ENCODE measurements at regions not wholly inside any gene's neighbourhood (a gene's known extent, or its start where the extent isn't known, plus 50 kb on each side); places are given as distances from the start of the nearest gene placed in this dataset.

- H3K27ac Mint-ChIP-seq = no peak overlapping the region
- H3K4me1 Mint-ChIP-seq (ENCODE audit: low read depth) = no peaks in the 10 kb centered on the region
- TF ChIP-seq CTCF (IDR thresholded peaks at IDR 0.05) = no peak
- H3K9me3 Mint-ChIP-seq = peaks cover 43% of the 10 kb centered on the region
- no peaks in the 10 kb centered on the region; the same call in 1 of the 2 replicates for H3K36me3 Mint-ChIP-seq (ENCODE audit: low read depth)
- H3K4me3 Mint-ChIP-seq = no peak overlapping the region
- DNase-seq = no peak
- H3K27me3 Mint-ChIP-seq (ENCODE audit: insufficient read depth) = peaks cover under 1% of the 10 kb centered on the region
Observed at GRCh38 chr14:97361181-97361580, 564.0 kb downstream of the VRK1 start.

- no peaks in the 10 kb centered on the region for H3K4me1 Mint-ChIP-seq (ENCODE audit: low read depth)
- peaks cover 43% of the 10 kb centered on the region for H3K9me3 Mint-ChIP-seq
- DNase-seq = no peak
- no peak overlapping the region for H3K4me3 Mint-ChIP-seq
- no peak for TF ChIP-seq CTCF (IDR thresholded peaks at IDR 0.05)
- H3K36me3 Mint-ChIP-seq (ENCODE audit: low read depth) = no peaks in the 10 kb centered on the region
- no peak overlapping the region for H3K27ac Mint-ChIP-seq
- H3K27me3 Mint-ChIP-seq (ENCODE audit: insufficient read depth) = peaks cover 3% of the 10 kb centered on the region
Observed at GRCh38 chr14:97361958-97362357, 564.8 kb downstream of the VRK1 start.

GRCh38 chr14:97366400-97366799, 569.2 kb downstream of the VRK1 start:
- peaks cover 3% of the 10 kb centered on the region; the same call in 1 of the 2 replicates for H3K27me3 Mint-ChIP-seq (ENCODE audit: insufficient read depth)

GRCh38 chr14:97367278-97367677, 570.1 kb downstream of the VRK1 start:
- Mint-ChIP-seq H3K27ac (no peak overlapping the region), H3K36me3 (ENCODE audit: low read depth) (no peaks in the 10 kb centered on the region), H3K9me3 (peaks cover 71% of the 10 kb centered on the region), H3K4me1 (ENCODE audit: low read depth) (no peaks in the 10 kb centered on the region), H3K4me3 (no peak overlapping the region), H3K27me3 (ENCODE audit: insufficient read depth) (peaks cover 3% of the 10 kb centered on the region; the same call in 1 of the 2 replicates)
- no peak for DNase-seq
- TF ChIP-seq CTCF (IDR thresholded peaks at IDR 0.05) = no peak

More at GRCh38 chr14:97366400-97366799, 569.2 kb downstream of the VRK1 start:
- Mint-ChIP-seq H3K4me3 (no peak overlapping the region), H3K4me1 (ENCODE audit: low read depth) (no peaks in the 10 kb centered on the region), H3K27ac (no peak overlapping the region), H3K36me3 (ENCODE audit: low read depth) (no peaks in the 10 kb centered on the region), H3K9me3 (peaks cover 68% of the 10 kb centered on the region)
- DNase-seq = no peak
- no peak for TF ChIP-seq CTCF (IDR thresholded peaks at IDR 0.05)

GRCh38 chr14:97368049-97368448, 570.9 kb downstream of the VRK1 start:
- TF ChIP-seq CTCF (IDR thresholded peaks at IDR 0.05) = no peak
- Mint-ChIP-seq H3K4me1 (ENCODE audit: low read depth) (no peaks in the 10 kb centered on the region), H3K4me3 (no peak overlapping the region), H3K27me3 (ENCODE audit: insufficient read depth) (peaks cover 3% of the 10 kb centered on the region; the same call in 1 of the 2 replicates), H3K9me3 (peaks cover 65% of the 10 kb centered on the region), H3K27ac (no peak overlapping the region), H3K36me3 (ENCODE audit: low read depth) (no peaks in the 10 kb centered on the region)
- DNase-seq = no peak
